ENCODE measurements at regions not wholly inside any gene's neighbourhood (a gene's known extent, or its start where the extent isn't known, plus 50 kb on each side); places are given as distances from the start of the nearest gene placed in this dataset.

DNA sequence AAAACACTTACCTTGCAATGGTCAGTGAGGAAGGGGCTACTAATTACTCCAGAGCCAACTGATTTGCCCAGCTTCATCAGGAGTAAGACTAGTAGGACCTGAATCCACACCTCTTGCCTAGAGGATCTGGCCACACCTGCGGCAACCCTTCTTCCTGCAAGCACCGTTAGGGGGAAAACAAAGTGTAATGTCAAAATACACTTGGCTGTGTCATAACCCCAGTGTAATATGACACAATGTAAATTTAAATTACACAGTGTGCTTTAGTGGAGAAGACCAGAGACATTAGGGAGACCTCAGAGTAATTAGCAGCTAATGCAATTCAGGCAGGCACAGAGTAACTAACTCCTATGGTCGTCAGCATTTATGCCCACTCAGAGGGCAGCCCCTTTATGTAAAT is 308.5 kb upstream of the ARRDC4 start:
- no peak for DNase-seq
- Mint-ChIP-seq H3K9me3 (peaks cover 10% of the 10 kb centered on the region), H3K4me1 (no peaks in the 10 kb centered on the region), H3K36me3 (ENCODE audit: low read depth) (no peaks in the 10 kb centered on the region), H3K27ac (no peak overlapping the region), H3K27me3 (no peaks in the 10 kb centered on the region), H3K4me3 (no peak overlapping the region)
- ChIA-PET POLR2A (no interaction called here), CTCF (no interaction called here)

DNA sequence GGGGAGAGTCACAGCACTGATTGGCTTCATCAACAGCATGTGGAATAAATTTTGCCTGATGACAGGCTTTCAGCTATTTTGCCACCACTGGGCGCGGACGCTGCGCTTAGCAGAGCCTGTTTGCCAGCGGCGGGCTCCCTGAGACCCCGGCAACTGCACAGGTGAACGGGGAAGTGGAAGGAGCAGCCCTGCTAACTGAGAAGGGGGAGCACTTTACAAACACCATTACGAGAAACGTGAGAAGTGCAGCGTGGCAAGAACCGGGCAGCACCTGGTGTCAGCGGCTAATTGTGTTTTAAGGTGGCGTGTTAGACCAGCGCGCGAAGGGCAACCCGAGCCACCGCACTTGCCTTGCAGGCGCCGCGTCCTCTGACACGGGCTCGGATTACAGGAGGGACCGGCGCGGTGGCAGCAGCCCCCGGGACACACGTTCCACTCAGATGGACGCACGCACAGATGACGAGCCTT is 307.8 kb upstream of the ARRDC4 start:
- H3K27me3 Mint-ChIP-seq, result no peaks in the 10 kb centered on the region
- no peaks in the 10 kb centered on the region for H3K36me3 Mint-ChIP-seq (ENCODE audit: low read depth)
- H3K4me3 Mint-ChIP-seq, result no peak overlapping the region
- DNase-seq, result no peak
- no peak overlapping the region for H3K27ac Mint-ChIP-seq
- ChIA-PET POLR2A (no interaction called here), CTCF (no interaction called here)
- peaks cover 10% of the 10 kb centered on the region for H3K9me3 Mint-ChIP-seq
- H3K4me1 Mint-ChIP-seq, result no peaks in the 10 kb centered on the region

GRCh38 chr15:97653896-97654295 is 306.6 kb upstream of the ARRDC4 start:
- DNase-seq, result no peak
- POLR2A ChIA-PET, result no interaction called here
- CTCF ChIA-PET, result no interaction called here
- no peak overlapping the region for H3K4me3 Mint-ChIP-seq
- H3K9me3 Mint-ChIP-seq, result peaks cover 10% of the 10 kb centered on the region
- no peaks in the 10 kb centered on the region for H3K36me3 Mint-ChIP-seq (ENCODE audit: low read depth)
- no peaks in the 10 kb centered on the region for H3K4me1 Mint-ChIP-seq
- H3K27me3 Mint-ChIP-seq, result no peaks in the 10 kb centered on the region
- no peak overlapping the region for H3K27ac Mint-ChIP-seq

DNA sequence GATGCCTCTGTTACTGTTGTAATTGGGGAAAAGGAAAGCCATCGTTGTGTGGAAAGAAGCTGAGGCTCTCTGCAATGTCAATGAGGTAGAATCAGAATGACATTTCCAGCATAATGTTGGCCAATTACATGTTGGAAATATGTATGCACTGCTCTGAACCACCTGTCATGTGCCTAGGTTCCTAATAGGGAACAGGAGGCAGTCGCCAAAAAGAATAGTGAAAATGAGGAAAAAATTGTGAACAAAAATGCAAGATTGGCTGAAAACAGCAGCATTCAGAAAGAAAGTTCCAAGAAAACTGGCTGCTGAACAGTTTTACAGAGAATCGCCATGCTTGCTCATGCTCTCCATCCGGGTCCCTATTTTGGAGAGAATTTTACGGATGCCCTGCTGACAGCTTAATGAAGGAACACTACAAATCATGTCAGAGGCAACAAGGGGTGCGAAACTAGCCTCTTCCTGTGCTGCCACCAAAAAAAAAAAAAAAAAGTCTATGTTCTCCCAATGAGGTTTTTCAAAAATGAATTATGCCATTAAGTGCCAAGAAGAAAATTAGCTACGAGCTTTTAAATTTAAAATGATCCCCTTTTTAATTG is 305.9 kb upstream of the ARRDC4 start:
- Mint-ChIP-seq H3K27ac (no peak overlapping the region), H3K4me3 (no peak overlapping the region), H3K9me3 (peaks cover 15% of the 10 kb centered on the region), H3K4me1 (no peaks in the 10 kb centered on the region), H3K36me3 (ENCODE audit: low read depth) (no peaks in the 10 kb centered on the region), H3K27me3 (no peaks in the 10 kb centered on the region)
- ChIA-PET CTCF (no interaction called here), POLR2A (no interaction called here)
- DNase-seq, result no peak

DNA sequence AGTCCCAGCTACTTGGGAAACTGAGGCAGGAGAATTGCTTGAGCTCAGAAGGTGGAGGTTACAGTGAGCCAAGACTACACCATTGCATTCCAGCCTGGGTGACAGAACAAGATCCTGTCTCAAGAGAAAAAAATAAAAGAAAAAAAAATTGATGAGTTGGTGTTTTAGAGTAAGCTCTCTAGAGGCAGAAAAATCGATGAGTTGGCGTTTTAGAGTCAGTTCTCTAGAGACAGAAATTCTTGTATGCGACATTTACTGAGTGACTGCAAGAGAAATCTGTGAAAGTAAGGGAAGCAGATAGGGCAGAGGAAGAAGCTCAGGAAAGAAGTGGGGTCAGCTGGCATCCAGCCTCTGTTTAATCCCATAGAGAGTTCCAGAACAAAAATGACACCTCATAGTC is 298.7 kb upstream of the ARRDC4 start:
- DNase-seq, result no peak
- no peaks in the 10 kb centered on the region for H3K36me3 Mint-ChIP-seq (ENCODE audit: low read depth)
- POLR2A ChIA-PET, result no interaction called here
- H3K4me3 Mint-ChIP-seq, result no peak overlapping the region
- H3K4me1 Mint-ChIP-seq, result no peaks in the 10 kb centered on the region
- H3K27me3 Mint-ChIP-seq, result no peaks in the 10 kb centered on the region
- no peak overlapping the region for H3K27ac Mint-ChIP-seq
- CTCF ChIA-PET, result interaction anchor here (0.7 kb wide), 1 partner anchor 637 kb away, joined by 4 read pairs; no protein-coding TSS in a partner anchor
- H3K9me3 Mint-ChIP-seq, result peaks cover 13% of the 10 kb centered on the region

DNA sequence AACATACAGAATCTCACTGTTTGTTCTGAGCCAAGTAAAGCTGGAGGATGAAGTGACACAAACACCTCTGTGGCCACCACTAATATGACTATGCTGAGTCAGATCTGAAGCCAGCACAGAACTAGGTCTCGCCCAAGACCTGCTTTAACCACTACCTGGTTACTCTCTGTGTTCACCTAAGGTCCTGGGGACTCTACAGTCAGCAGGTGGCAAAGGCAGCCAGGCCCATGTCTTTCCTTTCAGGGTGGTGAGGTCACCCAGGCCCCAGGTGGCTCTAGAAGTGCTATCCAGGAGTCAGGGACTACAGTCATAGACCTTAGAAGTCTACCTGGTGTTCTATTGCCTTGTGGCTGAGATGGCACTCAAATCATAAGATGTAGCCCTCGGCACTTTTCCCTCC is 287.9 kb upstream of the ARRDC4 start:
- H3K27ac Mint-ChIP-seq, result no peak overlapping the region
- H3K36me3 Mint-ChIP-seq (ENCODE audit: low read depth), result no peaks in the 10 kb centered on the region
- no peak overlapping the region for H3K4me3 Mint-ChIP-seq
- H3K27me3 Mint-ChIP-seq, result no peaks in the 10 kb centered on the region
- ChIA-PET CTCF (no interaction called here), POLR2A (no interaction called here)
- DNase-seq, result no peak
- no peaks in the 10 kb centered on the region for H3K4me1 Mint-ChIP-seq
- peaks cover 2% of the 10 kb centered on the region for H3K9me3 Mint-ChIP-seq

- Mint-ChIP-seq H3K36me3 (ENCODE audit: low read depth) (no peaks in the 10 kb centered on the region), H3K4me3 (no peak overlapping the region), H3K4me1 (no peaks in the 10 kb centered on the region), H3K27me3 (no peaks in the 10 kb centered on the region), H3K9me3 (peaks cover 17% of the 10 kb centered on the region), H3K27ac (no peak overlapping the region)
- CTCF ChIA-PET, result no interaction called here
- DNase-seq, result no peak
- POLR2A ChIA-PET, result no interaction called here
Measured at GRCh38 chr15:97678656-97679055, 281.8 kb upstream of the ARRDC4 start.

DNA sequence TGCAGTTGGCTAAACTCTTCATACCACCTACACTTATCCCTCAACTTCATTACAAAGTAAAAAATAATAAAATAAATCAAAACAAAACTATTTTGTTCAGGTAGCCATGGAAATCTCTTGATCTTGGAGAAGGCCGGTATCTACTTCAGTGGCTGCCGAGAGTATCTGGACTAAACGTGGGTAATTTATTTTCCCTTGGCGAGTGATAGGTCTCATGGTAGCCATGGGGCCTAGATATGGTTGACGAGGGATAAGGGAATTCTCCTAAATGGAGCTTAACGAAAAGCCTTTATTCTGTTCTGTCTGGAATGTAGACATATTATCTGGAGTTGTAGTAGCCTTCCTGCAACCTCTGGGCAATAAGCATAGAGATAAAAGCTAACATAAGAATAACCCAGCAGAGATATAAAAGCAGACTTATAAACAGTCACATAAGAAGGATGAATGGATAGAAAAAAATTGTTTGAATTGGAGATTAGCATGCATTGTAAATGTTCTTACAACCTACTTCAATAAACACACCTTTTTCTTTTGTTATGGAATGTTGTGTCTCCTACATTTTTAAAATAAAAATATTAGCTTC is 281.3 kb upstream of the ARRDC4 start:
- CTCF ChIA-PET, result no interaction called here
- H3K27me3 Mint-ChIP-seq, result no peaks in the 10 kb centered on the region
- DNase-seq, result no peak
- POLR2A ChIA-PET, result no interaction called here
- no peak overlapping the region for H3K27ac Mint-ChIP-seq
- H3K36me3 Mint-ChIP-seq (ENCODE audit: low read depth), result no peaks in the 10 kb centered on the region
- no peak overlapping the region for H3K4me3 Mint-ChIP-seq
- no peaks in the 10 kb centered on the region for H3K4me1 Mint-ChIP-seq
- peaks cover 17% of the 10 kb centered on the region for H3K9me3 Mint-ChIP-seq

DNA sequence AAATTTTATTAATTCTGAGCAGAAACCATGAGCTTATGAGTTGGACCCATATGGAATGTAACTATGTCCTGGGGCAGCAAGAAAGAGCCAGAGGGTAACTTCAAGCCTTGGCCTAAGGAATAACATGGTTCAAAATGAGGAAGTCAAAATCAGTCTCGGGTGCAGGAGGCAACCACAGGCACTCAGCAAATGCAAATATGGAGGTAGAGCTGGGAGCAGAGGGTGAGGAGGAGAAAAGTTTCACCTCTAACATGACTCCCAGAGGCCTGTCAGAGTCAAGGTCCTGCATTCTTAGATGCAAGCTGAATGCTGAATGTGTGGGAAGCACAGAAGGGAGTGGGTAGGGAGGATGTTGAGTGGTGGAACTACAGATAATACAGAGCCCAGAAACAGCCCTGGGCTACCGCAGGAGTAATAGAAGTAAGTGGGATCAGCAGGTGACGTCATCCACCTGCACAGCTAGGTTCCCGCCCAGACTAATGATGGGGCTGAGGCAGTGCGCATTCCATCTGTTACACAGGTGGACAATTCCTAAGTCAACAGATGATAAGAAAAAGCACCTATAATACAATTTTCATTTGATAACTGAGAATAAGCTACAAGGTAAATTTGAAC is 279.8 kb upstream of the ARRDC4 start:
- Mint-ChIP-seq H3K36me3 (ENCODE audit: low read depth) (no peaks in the 10 kb centered on the region), H3K4me1 (no peaks in the 10 kb centered on the region), H3K4me3 (no peak overlapping the region), H3K27me3 (no peaks in the 10 kb centered on the region), H3K27ac (no peak overlapping the region), H3K9me3 (peaks cover 17% of the 10 kb centered on the region)
- CTCF ChIA-PET, result no interaction called here
- POLR2A ChIA-PET, result no interaction called here
- DNase-seq, result no peak

- CTCF ChIA-PET, result no interaction called here
- H3K9me3 Mint-ChIP-seq, result peaks cover 24% of the 10 kb centered on the region
- no peak for DNase-seq
- no peak overlapping the region for H3K4me3 Mint-ChIP-seq
- no peaks in the 10 kb centered on the region for H3K27me3 Mint-ChIP-seq
- no peaks in the 10 kb centered on the region for H3K36me3 Mint-ChIP-seq (ENCODE audit: low read depth)
- H3K4me1 Mint-ChIP-seq, result no peaks in the 10 kb centered on the region
- H3K27ac Mint-ChIP-seq, result no peak overlapping the region
- POLR2A ChIA-PET, result no interaction called here
Measured at GRCh38 chr15:97683831-97684230, 276.7 kb upstream of the ARRDC4 start.

- no peak for DNase-seq
- Mint-ChIP-seq H3K36me3 (ENCODE audit: low read depth) (no peaks in the 10 kb centered on the region), H3K27me3 (no peaks in the 10 kb centered on the region), H3K9me3 (peaks cover 24% of the 10 kb centered on the region), H3K4me3 (no peak overlapping the region), H3K27ac (no peak overlapping the region), H3K4me1 (no peaks in the 10 kb centered on the region)
- ChIA-PET CTCF (no interaction called here), POLR2A (no interaction called here)
Measured at GRCh38 chr15:97684249-97684648, 276.3 kb upstream of the ARRDC4 start.

- Mint-ChIP-seq H3K27ac (no peak overlapping the region), H3K4me3 (no peak overlapping the region), H3K36me3 (ENCODE audit: low read depth) (no peaks in the 10 kb centered on the region), H3K27me3 (no peaks in the 10 kb centered on the region), H3K4me1 (no peaks in the 10 kb centered on the region), H3K9me3 (peaks cover 18% of the 10 kb centered on the region)
- DNase-seq, result no peak
- POLR2A ChIA-PET, result no interaction called here
- CTCF ChIA-PET, result no interaction called here
Measured at GRCh38 chr15:97686324-97686723, 274.2 kb upstream of the ARRDC4 start.

- no peaks in the 10 kb centered on the region for H3K36me3 Mint-ChIP-seq (ENCODE audit: low read depth)
- CTCF ChIA-PET, result no interaction called here
- POLR2A ChIA-PET, result no interaction called here
- H3K27me3 Mint-ChIP-seq, result no peaks in the 10 kb centered on the region
- no peak overlapping the region for H3K4me3 Mint-ChIP-seq
- DNase-seq, result no peak
- no peak overlapping the region for H3K27ac Mint-ChIP-seq
- H3K9me3 Mint-ChIP-seq, result peaks cover 15% of the 10 kb centered on the region
- H3K4me1 Mint-ChIP-seq, result no peaks in the 10 kb centered on the region
Measured at GRCh38 chr15:97687654-97688053, 272.8 kb upstream of the ARRDC4 start.

DNA sequence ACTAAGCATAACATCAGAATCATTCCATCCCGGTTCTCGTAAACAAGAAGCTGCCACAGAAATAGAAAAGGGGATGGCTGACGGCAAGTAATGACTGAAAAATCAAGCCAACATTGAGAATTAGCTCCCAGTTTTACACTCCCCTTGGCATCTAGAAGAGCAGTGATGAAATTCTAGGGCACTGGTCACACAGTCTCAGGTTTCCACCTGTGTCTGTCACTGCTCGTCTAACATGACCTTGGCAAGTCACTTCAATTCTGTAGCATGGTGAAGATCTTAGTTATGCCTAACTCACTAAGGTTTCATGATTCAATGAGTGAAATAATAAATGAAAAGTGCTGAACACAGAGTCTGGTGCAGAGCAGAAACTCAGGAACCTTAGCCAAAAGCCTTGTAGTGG is 272.3 kb upstream of the ARRDC4 start:
- H3K4me1 Mint-ChIP-seq, result no peaks in the 10 kb centered on the region
- H3K9me3 Mint-ChIP-seq, result peaks cover 11% of the 10 kb centered on the region
- no peak overlapping the region for H3K4me3 Mint-ChIP-seq
- H3K27ac Mint-ChIP-seq, result no peak overlapping the region
- H3K27me3 Mint-ChIP-seq, result no peaks in the 10 kb centered on the region
- no peaks in the 10 kb centered on the region for H3K36me3 Mint-ChIP-seq (ENCODE audit: low read depth)
- ChIA-PET POLR2A (no interaction called here), CTCF (no interaction called here)
- no peak for DNase-seq
